Kidney epithelial cell (primary cell): ENCODE measurements at regions not wholly inside any gene's neighbourhood (a gene's known extent, or its start where the extent isn't known, plus 50 kb on each side); places are given as distances from the start of the nearest gene placed in this dataset.

Experiments used
- DNase-seq: peaks from one replicate; pipeline ENCODE4 v3.0.0-alpha.2; 2010; ENCODE audit warnings: low read depth
- H3K27me3 ChIP-seq: 2 replicates; pipeline ENCODE4 v1.6.0; 2011; ENCODE audit warnings: low read length; ENCODE audit not compliant: control insufficient read depth, insufficient read depth
- H3K36me3 ChIP-seq: 2 replicates; pipeline ENCODE4 v1.5.1; 2011; ENCODE audit warnings: low read length; ENCODE audit not compliant: control insufficient read depth, insufficient read depth
- H3K4me3 ChIP-seq: 2 replicates; pipeline ENCODE4 v1.5.1; 2011; ENCODE audit warnings: low read depth, mild to moderate bottlenecking, control low read depth, low read length
- CTCF ChIP-seq: IDR thresholded peaks from 2 replicates; pipeline ENCODE4 v1.5.1; 2011; ENCODE audit warnings: mild to moderate bottlenecking, moderate library complexity, low read length, control low read depth, inconsistent platforms; ENCODE audit not compliant: insufficient read depth, poor library complexity, severe bottlenecking

GRCh38 chr2:238600506-238601432 is 174.0 kb downstream of the ASB1 start:
- Histone ChIP-seq H3K36me3 (no peaks in the 10 kb centered on the region), H3K27me3 (no peaks in the 10 kb centered on the region), H3K4me3 (no peak overlapping the region)
- no peak for DNase-seq
- TF ChIP-seq CTCF = no peak

GRCh38 chr2:238601433-238602222 is 174.9 kb downstream of the ASB1 start:
- DNase-seq = no peak
- H3K27me3 ChIP-seq = no peaks in the 10 kb centered on the region
- no peak overlapping the region for H3K4me3 ChIP-seq
- H3K36me3 ChIP-seq = no peaks in the 10 kb centered on the region
- TF ChIP-seq CTCF = no peak

- Histone ChIP-seq H3K4me3 (no peak overlapping the region), H3K27me3 (no peaks in the 10 kb centered on the region), H3K36me3 (no peaks in the 10 kb centered on the region)
- TF ChIP-seq CTCF = no peak
- DNase-seq = no peak
Observed at GRCh38 chr2:238602223-238602960, 175.7 kb downstream of the ASB1 start.

GRCh38 chr2:238603596-238603995 is 176.9 kb downstream of the ASB1 start:
- Histone ChIP-seq H3K36me3 (no peaks in the 10 kb centered on the region), H3K4me3 (no peak overlapping the region), H3K27me3 (no peaks in the 10 kb centered on the region)
- DNase-seq = no peak
- TF ChIP-seq CTCF = no peak

GRCh38 chr2:238606311-238606710 is 179.6 kb downstream of the ASB1 start:
- no peak for TF ChIP-seq CTCF
- no peak for DNase-seq
- Histone ChIP-seq H3K27me3 (no peaks in the 10 kb centered on the region), H3K36me3 (no peaks in the 10 kb centered on the region), H3K4me3 (no peak overlapping the region)
